Sciatic nerve (tissue), 2 donors: ENCODE measurements at regions not wholly inside any gene's neighbourhood (a gene's known extent, or its start where the extent isn't known, plus 50 kb on each side); places are given as distances from the start of the nearest gene placed in this dataset.
A peak's percentile ranks its signal among the peaks of the same experiment; 100 is the strongest.

Experiments used
- ATAC-seq: fragments of 200-7000 bp; cut with Tn5 transposase; one replicate; pipeline ENCODE4 v1.9.1; 2020; ENCODE audit warnings: mild to moderate bottlenecking, moderate library complexity
- DNase-seq: peaks from one replicate; pipeline ENCODE4 v3.0.0-alpha.2; 2020; ENCODE audit warnings: low spot score
- intact Hi-C: fragments of 100-400 bp; cut with DNase I; formaldehyde crosslinking; loops from one replicate; pipeline ENCODE4 v1.14.2; 2022
- donor health status: DM: no; HTN: no; CAD: no.
- donor health status: DM: no; HTN: no; CAD: no.

DNA sequence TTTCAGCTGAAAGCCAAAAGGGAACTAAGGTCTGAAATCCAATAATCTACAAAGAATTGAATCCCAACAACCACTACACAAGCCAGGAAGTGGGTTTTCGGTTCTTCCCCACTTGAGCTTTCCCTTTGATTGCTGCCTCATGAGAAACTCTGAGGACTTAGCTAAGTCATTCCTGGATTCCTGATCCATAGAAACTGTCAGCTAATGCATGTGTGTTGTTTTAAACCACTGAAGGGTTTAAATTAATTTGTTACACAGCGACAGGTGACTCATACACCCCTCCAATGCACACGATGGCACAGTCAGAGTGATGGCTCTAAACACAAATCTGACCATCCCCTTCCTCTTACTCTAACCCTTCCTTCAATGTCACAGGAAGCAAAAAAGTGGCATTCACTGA, 282.9 kb downstream of the RAB28 start:
- ATAC-seq (no peak), DNase-seq (no peak)
- intact Hi-C loops: no loop called here

DNA sequence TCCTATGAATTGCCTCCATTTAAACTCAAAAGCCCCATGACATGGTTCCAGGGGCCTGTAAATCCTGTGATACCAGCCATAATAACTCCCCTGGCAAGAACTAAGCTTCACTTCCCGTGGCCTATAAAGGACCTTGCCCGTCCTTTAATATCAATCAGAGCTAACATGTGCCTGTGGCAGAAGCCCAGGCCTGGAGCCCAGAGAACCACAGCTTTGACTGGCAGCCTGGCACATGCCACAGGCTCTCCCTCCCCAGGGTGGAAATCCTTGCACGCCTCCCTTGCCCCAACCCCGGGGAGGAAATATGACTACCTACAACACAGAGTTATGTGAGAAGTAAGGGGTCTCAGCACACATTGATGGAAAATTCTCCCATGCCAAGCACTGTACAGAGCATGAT, 287.4 kb downstream of the RAB28 start:
- intact Hi-C loops: no loop called here
- ATAC-seq: no peak
- DNase-seq: no peak

- ATAC-seq: no peak
- DNase-seq: no peak
- intact Hi-C loops: no loop called here
These were observed 290.5 kb downstream of the RAB28 start for GRCh38 chr4:13193662-13194061.

DNA sequence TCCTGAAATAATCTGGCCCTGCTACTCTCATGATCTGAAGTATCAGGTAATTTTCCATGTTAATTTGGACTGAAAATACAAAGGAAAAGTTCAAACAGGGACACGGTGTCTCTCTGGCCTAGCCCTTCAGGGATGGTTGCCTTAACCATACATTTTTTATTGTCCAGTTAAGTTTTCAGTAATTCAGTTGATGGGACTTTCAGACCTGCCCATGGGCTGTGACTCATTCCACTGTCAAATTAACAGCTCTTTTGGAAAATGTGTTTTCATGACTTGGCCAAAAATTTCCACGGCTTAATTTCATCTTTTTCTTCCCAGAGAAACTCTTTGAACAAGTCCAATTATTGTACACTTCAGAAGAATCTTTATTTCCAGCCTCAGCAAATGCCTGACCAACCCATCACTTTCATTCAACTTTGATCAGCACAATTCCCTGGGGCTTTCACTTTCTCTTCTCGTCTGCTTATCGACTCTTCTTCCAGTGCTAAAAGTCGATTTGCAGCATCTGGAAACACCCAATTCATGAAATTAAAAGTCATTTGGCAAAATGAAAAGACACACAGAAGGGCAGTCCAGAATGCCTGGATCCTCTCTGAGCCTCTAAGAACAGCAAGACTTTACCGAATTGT, 293.9 kb downstream of the RAB28 start:
- intact Hi-C loops: no loop called here
- ATAC-seq: no peak

DNA sequence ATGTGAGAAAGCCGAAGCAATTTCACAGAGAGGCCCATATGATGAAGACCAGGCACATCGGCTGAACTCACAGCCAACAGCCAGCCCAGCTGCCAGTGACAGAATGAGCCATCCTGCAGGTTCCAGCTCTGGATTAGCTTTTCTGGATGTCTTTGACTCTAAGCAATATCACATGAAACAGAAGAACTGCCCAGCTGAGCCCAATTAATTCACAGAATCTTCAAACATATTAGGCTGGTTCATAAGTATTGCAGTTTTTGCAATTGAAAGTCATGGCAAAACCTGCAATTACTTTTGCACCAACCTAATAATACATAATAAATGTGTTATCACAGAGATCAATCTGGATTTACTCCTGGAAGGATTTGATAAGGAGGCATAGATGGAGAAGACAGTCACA, 299.9 kb downstream of the RAB28 start:
- DNase-seq: no peak
- ATAC-seq: no peak
- intact Hi-C loops: no loop called here

More for the DNA sequence above, 293.9 kb downstream of the RAB28 start:
- no peak for DNase-seq

DNA sequence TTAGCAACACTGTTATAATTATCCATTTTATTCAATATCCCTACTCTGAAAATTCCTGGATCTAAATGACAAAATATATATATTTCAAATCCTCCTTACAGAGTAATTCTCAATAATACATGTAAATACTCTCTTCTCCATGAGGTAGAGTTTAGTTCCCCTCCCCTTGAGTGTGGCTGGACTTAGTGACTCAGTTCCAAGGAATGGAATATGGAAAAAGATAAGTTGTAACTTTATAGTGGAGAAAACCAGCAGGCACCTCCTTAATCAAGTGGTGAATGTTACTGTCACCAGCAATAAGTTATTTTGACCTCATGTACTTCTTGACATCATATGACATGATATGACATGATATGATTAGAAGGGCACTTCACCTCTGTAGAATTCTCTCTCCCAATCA, 302.0 kb downstream of the RAB28 start:
- DNase-seq (no peak), ATAC-seq (no peak)
- intact Hi-C loops: no loop called here

DNA sequence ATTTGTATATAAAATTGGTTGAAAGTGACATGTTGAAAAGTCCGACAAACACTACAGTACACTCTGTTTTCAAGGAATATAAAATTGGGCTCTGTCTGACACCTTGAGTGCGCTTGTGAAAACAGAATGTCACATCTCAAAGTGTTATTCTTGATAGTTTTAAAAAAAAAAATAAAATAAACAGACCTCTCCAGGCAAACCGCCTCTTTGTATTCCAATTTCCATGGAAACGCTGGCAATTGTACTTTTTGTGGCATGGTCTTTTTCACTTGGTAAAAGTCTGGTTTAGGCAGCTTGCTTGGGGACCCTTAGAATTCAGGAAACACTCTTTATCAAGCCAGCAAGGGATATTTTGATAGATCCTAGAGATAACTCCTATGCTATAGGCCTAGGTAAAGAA, 302.5 kb downstream of the RAB28 start:
- DNase-seq: no peak
- intact Hi-C loops: no loop called here
- ATAC-seq: no peak

GRCh38 chr4:13180701-13181100, 303.4 kb downstream of the RAB28 start:
- DNase-seq: no peak
- no peak for ATAC-seq
- intact Hi-C loops: no loop called here

DNA sequence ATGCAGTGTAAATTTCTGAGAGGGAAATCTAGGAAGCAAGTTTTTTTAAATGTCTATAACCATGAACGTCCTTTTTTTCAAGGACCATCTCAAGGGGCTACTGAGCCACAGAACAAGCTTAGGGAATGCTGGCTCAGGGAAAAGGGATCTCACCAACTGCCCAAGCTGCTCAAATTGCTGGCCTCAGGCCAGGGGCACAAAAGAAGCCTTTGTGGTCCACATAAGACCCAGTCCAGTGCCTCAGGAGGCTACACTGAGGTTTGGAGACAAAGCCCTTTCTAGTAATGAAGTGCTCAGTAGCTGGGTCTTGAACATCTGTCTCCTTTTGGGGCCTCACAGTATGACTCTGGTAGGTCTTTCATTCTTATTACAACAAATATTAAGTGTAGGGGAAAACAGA, 305.5 kb downstream of the RAB28 start:
- intact Hi-C loops: no loop called here
- ATAC-seq (no peak), DNase-seq (no peak)

DNA sequence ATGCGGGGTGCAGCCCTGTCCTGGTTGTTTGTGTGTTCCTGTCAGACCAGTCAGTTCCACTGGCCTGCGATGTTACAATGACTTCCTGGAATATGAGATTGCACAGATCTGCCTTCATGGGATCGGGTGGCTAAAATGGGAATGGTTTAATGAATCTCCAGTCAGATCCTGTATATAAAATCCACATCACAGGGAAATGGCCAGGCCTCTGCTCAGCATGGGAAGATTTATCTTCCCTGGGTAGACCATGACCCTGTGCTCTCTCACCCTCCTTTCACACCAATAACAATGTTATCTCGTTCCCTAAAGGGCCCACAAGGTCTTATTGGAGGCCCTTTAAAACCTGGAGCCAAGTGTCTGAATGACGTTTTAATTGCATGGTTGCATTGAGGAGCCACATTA, 307.4 kb downstream of the RAB28 start:
- ATAC-seq (no peak), DNase-seq (no peak)
- intact Hi-C loops: no loop called here

GRCh38 chr4:13174926-13175325, 309.2 kb downstream of the RAB28 start:
- intact Hi-C loops: no loop called here
- DNase-seq: no peak
- no peak for ATAC-seq

- intact Hi-C loops: no loop called here
- ATAC-seq (peak; percentile 99), DNase-seq (peak; percentile 77)
These were observed 310.1 kb downstream of the RAB28 start for GRCh38 chr4:13174001-13174400.

- no peak for ATAC-seq
- no peak for DNase-seq
- intact Hi-C loops: no loop called here
These were observed 312.7 kb downstream of the RAB28 start for GRCh38 chr4:13171292-13172057.

DNA sequence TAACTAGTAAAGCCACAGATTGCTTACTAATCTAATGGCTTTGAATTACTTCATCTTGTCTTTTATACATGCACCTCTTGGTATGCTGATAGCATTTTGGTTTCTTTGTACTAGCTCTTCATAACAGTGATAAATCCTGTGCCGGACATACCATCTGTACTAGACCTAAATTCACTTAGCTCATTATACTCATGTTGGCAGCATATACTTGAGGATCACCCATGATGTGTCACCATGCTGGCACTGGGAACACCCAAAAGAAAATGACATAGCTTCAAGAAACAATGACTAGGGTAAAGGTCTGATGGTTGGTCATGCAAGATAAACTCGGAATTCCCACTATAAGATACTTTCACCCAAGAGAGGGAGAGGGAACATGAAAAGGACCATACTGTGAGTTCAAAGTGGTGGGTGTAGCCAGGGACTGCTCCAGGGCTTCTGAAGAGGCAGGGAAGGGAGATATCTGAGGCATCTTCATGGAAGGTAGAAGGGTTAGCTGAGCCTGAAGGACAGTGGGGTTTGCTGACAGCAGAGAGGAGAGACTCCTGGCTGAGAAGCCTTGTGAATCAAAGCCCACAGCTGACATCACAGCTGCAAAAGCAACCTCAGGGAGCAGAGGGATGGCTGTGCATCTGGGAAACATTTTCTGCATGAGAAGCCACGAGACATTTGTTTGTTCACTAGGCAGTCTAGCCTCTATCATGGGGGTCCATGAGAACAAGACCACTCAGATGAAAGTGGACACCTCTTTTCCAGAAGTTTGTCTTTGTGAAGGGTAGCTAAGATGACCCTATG, 314.2 kb downstream of the RAB28 start:
- DNase-seq (no peak), ATAC-seq (no peak)
- intact Hi-C loops: no loop called here

GRCh38 chr4:13168326-13168725, 315.8 kb downstream of the RAB28 start:
- ATAC-seq (no peak), DNase-seq (no peak)
- intact Hi-C loops: no loop called here

DNA sequence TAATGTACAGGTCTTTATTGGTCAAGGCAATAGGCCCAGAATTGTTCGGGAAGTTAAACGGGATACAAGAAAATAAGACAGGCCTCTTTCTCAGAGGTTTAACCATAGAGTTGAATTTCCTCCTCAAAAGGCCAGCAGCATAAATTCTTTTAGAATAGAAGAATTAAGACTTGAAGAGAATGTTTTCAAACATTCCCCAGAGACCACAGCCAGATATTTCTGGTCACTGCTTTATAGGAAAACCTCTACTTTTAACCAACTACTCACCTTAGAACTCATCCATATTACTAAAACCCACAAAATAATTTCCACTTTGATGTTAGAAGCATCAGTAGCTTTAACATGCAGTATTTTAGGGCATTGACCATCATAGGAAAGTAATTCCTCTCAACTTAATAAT, 317.9 kb downstream of the RAB28 start:
- intact Hi-C loops: no loop called here
- DNase-seq: no peak
- no peak for ATAC-seq

GRCh38 chr4:13164783-13165331, 319.3 kb downstream of the RAB28 start:
- intact Hi-C loops: no loop called here
- DNase-seq: no peak
- no peak for ATAC-seq

DNA sequence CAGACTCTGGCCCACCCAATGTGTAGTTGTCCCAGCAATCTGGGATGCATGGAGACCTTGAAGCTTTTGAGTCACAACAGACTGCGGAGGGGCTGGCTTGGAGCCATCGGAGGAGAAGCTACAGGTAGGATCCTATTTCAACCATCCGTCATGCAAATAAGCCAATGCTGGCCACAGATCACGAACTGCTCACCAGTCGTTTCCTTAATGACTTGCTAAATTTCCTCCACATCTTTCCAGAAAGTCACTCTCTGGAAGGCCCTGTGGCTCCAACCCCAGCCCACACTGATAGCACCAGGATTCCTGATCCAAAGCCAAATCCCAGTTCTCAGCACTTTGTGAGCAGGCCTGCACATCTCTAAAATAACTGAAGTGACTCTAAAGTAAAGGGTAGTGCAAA, 321.3 kb downstream of the RAB28 start:
- no peak for DNase-seq
- ATAC-seq: no peak

DNA sequence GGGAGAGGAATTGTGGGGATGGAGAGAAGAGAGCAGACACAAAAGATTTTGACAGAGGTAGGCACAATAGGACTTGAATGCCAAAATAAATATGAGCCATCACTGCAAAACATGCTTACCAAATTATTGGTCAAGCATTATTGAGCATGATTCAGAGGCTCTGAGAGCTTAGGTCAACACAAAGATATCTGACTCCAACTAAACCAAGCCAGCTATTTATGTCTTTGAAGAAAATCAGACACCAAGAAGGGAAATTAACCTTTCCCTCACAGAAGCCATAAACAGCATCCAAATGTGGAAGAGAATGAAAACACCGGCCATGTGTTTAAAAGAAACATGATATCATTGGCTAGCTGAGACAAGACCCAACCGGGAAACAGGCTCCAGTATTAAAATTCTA, 323.2 kb downstream of the RAB28 start:
- intact Hi-C loops: no loop called here
- DNase-seq: no peak
- peak; percentile 63 for ATAC-seq

More for the DNA sequence above, 321.3 kb downstream of the RAB28 start:
- intact Hi-C loops: no loop called here

DNA sequence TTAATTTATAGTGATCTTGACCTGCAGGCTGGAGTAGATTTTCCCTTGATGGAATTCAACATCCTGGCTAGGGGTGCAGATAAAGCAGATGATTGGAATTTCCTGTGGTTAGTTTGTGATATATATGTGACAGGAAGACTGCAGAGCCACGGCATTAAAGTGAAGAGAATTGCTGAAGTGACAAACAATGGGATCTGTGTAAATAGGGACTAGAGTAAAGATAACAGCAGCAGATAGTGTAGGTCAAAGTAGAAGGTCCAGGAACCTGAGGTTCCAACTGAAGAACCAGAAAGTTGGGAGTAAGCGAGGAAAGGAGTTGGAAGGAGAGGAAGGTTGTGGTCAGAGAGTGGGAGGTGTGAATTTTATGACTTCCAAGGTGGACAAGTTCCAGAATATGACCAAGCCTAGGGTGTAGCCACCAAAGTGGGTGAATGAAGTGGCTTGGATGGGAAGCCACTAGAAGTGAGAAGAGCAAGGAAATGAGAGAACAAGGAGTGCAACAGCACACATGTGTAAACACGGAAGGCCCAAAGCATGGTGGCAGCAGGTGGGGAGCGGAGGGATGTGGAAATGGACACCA, 325.0 kb downstream of the RAB28 start:
- intact Hi-C loops: no loop called here
- no peak for ATAC-seq
- no peak for DNase-seq
